Ovary (tissue), 7 donors: ENCODE measurements at regions not wholly inside any gene's neighbourhood (a gene's known extent, or its start where the extent isn't known, plus 50 kb on each side); places are given as distances from the start of the nearest gene placed in this dataset.

ENCODE experiments used
- DNase-seq, 5 donors: peaks; one replicate each; pipeline ENCODE4 v3.0.0-alpha.2; 2019 to 2020
- H3K27ac ChIP-seq, 2 donors: fragments of 200-600 bp; one replicate each; pipeline versions ENCODE4 v1.5.1 to v1.8.0; 2019 to 2022
- H3K27me3 ChIP-seq: fragments of 200-600 bp; one replicate; pipeline ENCODE4 v1.8.0; 2022
- H3K36me3 ChIP-seq: fragments of 200-600 bp; sonication (generic); one replicate; pipeline ENCODE4 v1.5.1; 2019
- H3K4me1 ChIP-seq: one replicate; pipeline ENCODE4 v1.8.1; 2013; ENCODE audit warnings: mild to moderate bottlenecking, moderate library complexity; ENCODE audit not compliant: insufficient read depth
- H3K4me3 ChIP-seq: fragments of 200-600 bp; sonication (generic); one replicate; pipeline ENCODE4 v1.5.1; 2017
- H3K9me3 ChIP-seq, 2 donors: fragments of 200-600 bp in 1 of 2; sonication (generic) in 1 of 2; one replicate each; pipeline versions ENCODE4 v1.5.1 to v1.8.1; 2013 to 2019; ENCODE audit warnings: mild to moderate bottlenecking in 1 of 2, moderate library complexity in 1 of 2
- CTCF ChIP-seq, 3 donors: fragments of 450-650 bp in 2 of 3; fragments of 200-600 bp in 1 of 3; IDR thresholded peaks; one replicate each; pipeline versions ENCODE4 v1.5.1 to v1.8.0; 2016 to 2022; ENCODE audit warnings: antibody characterized with exemption in 3 of 3, mild to moderate bottlenecking in 1 of 3
- EP300 ChIP-seq: sonication (generic); formaldehyde crosslinking; IDR thresholded peaks from one replicate; pipeline ENCODE4 v1.6.1; 2017; ENCODE audit warnings: antibody characterized with exemption
- POLR2A ChIP-seq: fragments of 450-650 bp; IDR thresholded peaks from one replicate; pipeline ENCODE4 v1.6.1; 2017; ENCODE audit warnings: antibody characterized with exemption, mild to moderate bottlenecking, moderate library complexity
- WGBS, 3 donors: extraction: QIAGEN DNeasy Blood & Tissue Kit in 1 of 3; methylation state at CpG; one replicate each; pipeline versions ENCODE4 v1.1.5 to v1.1.7; 2013 to 2017; 5-methylcytosine and 5-hydroxymethylcytosine counted together
- intact Hi-C, 4 donors: fragments of 100-400 bp; cut with DNase I; formaldehyde crosslinking; loops; one replicate each; pipeline versions ENCODE4 v1.11.0 to v1.15.1; 2022 to 2023
- donor health status: DM: no; HTN: no; CAD: no; lungs with moderate emphysema.
- donor health status: DM: no; HTN: no; CAD: no.
- donor health status: Bipolar disorder and iron deficiency.
- donor health status: DM: no; HTN: no; CAD: no.
- donor health status: DM: yes; HTN: yes; CAD: no.

- intact Hi-C loops: no loop called here
Measured at GRCh38 chr6:134472046-134472445, 154.1 kb upstream of the SGK1 start.

GRCh38 chr6:134470457-134470975, 152.6 kb upstream of the SGK1 start:
- no peak for DNase-seq
- TF ChIP-seq EP300 (no peak), CTCF (IDR thresholded peaks at IDR 0.05) (no peak), POLR2A (no peak)
- no peak overlapping the region for H3K4me3 ChIP-seq
- no peaks in the 10 kb centered on the region for H3K9me3 ChIP-seq
- no peaks in the 10 kb centered on the region for H3K27me3 ChIP-seq
- peaks cover 3% of the 10 kb centered on the region for H3K4me1 ChIP-seq
- intact Hi-C loops: no loop called here
- WGBS, 3 donors: 87 to 94% (median 91%) methylated on average over 3 of the region's 3 CpGs
- no peak overlapping the region for H3K27ac ChIP-seq
- no peaks in the 10 kb centered on the region for H3K36me3 ChIP-seq

More at GRCh38 chr6:134472046-134472445, 154.1 kb upstream of the SGK1 start:
- H3K36me3 ChIP-seq: no peaks in the 10 kb centered on the region
- no peak for DNase-seq
- H3K4me1 ChIP-seq: peaks cover 3% of the 10 kb centered on the region
- WGBS, 3 donors: 93 to 99% (median 93%) methylated on average over 3 of the region's 3 CpGs
- TF ChIP-seq POLR2A: no peak
- TF ChIP-seq CTCF (IDR thresholded peaks at IDR 0.05): no peak
- TF ChIP-seq EP300: no peak
- no peak overlapping the region for H3K4me3 ChIP-seq
- H3K27ac ChIP-seq: no peak overlapping the region
- no peaks in the 10 kb centered on the region for H3K27me3 ChIP-seq
- H3K9me3 ChIP-seq: no peaks in the 10 kb centered on the region

DNA sequence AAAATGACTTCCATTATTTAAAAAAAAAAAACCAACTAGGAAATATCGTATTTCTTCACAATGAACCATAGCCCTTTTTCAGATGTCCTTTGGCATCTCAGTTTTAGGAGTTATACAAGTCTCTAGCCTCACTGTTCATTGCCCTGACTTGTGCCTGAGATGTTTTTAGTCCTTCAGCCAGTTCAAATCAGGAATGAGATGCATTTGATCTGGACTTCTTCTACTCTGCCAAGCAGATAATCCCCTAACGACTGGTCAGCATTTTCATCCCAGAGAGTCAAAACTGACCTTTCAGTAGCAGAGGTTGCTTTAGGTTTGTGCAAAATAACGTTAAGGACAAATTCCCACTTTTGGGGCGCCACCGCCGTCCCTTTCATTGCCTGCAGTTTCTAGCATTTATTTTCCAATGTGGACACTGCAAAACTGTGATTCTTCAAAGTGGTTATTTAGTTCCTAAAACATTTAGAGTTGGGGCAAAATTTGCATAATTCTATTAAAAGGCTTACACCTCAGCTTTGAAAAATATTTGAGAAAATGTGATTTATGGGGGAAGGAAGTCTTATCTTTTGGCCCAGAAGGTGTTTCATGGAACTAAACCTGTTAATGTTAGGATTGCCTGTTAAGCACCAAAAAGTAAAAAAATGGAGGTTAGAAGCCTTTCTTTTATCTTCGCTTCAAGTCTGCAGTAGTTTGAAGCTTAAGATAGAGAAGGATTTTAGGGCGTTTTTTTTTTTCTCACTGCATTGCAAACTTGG, 152.0 kb upstream of the SGK1 start:
- Histone ChIP-seq H3K9me3 (no peaks in the 10 kb centered on the region), H3K36me3 (no peaks in the 10 kb centered on the region), H3K27me3 (no peaks in the 10 kb centered on the region), H3K4me1 (peaks cover 3% of the 10 kb centered on the region), H3K27ac (no peak overlapping the region), H3K4me3 (no peak overlapping the region)
- no peak for TF ChIP-seq EP300
- TF ChIP-seq CTCF (IDR thresholded peaks at IDR 0.05): no peak
- no peak for TF ChIP-seq POLR2A
- no peak for DNase-seq
- WGBS, 3 donors: 66 to 71% (median 69%) methylated on average over 8 of the region's 8 CpGs
- intact Hi-C loops: no loop called here

GRCh38 chr6:134468633-134469032, 150.7 kb upstream of the SGK1 start:
- no peak overlapping the region for H3K27ac ChIP-seq
- TF ChIP-seq EP300 (no peak), CTCF (IDR thresholded peaks at IDR 0.05) (no peak), POLR2A (no peak)
- H3K4me3 ChIP-seq: no peak overlapping the region
- H3K36me3 ChIP-seq: no peaks in the 10 kb centered on the region
- no peaks in the 10 kb centered on the region for H3K27me3 ChIP-seq
- intact Hi-C loops: no loop called here
- WGBS, 3 donors: 14 to 55% (median 21%) methylated on average over 1 of the region's 1 CpG
- no peak for DNase-seq
- no peaks in the 10 kb centered on the region for H3K9me3 ChIP-seq
- H3K4me1 ChIP-seq: peaks cover 4% of the 10 kb centered on the region
